ENCODE measurements at regions not wholly inside any gene's neighbourhood (a gene's known extent, or its start where the extent isn't known, plus 50 kb on each side); places are given as distances from the start of the nearest gene placed in this dataset.

DNA sequence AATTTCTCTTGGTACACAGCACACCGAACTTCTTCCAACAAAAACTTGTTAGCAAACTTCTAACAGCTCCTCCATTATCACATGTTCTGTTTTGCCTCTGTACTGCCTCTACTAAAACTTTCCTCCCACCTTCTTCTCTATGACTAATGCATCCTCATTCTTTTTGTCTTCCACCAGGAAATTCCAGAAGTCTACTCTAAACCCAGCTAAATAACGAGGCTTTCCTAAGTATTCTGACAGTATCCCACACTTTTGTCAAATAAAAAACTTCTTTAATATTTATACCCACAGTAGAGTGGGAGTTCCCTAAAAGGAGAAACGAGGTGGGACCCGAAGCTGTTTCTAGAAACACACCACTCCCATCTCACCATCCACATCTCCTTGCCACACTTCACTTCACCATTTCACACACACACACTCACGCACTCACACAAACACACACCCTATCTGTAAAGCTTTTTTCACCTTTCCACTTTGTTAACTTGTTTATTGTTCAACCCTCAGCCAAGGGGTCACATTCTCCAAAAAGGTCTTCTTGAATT, 280.3 kb downstream of the ARAP2 start:
- no peak overlapping the region for H3K27ac ChIP-seq (ENCODE audit: low read depth, low read length, severe bottlenecking)
- WGBS, 2 experiments (ENCODE audit: insufficient coverage in 2 of 2) = 83 to 96% methylated on average over 2 to 4 of the region's 5 CpGs
- no peaks in the 10 kb centered on the region for H3K36me3 ChIP-seq (ENCODE audit: control insufficient read depth, insufficient read depth, low read length)
- no peak overlapping the region for H3K4me3 ChIP-seq (ENCODE audit: extremely low read depth, insufficient read depth, low read length, poor library complexity, severe bottlenecking)
- H3K9me3 ChIP-seq (ENCODE audit: control insufficient read depth, low read length) = no peaks in the 10 kb centered on the region
- H3K4me1 ChIP-seq (ENCODE audit: control insufficient read depth, insufficient read depth, low read length, poor library complexity, severe bottlenecking) = peaks cover 3% of the 10 kb centered on the region

DNA sequence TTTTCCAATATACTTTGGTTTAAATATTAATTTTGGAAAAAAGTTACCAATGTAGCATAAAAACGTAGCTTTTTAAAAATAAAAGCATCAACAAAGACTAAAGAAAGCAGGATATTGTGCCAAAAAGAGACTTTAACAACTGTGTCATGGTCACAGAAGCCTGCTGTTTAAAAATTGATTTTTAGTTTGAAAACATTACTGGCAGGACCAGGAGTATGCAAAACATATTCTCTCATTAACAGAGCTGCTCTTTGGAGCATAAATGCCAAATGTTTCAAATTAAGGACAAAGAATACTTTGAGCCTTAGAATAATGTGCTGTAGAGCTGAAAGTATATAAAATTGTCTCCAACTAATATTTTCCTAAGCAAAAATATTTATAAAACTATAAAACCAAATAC, 279.0 kb downstream of the ARAP2 start:
- Histone ChIP-seq H3K27ac (ENCODE audit: low read depth, low read length, severe bottlenecking) (no peak overlapping the region), H3K4me1 (ENCODE audit: control insufficient read depth, insufficient read depth, low read length, poor library complexity, severe bottlenecking) (peaks cover 3% of the 10 kb centered on the region), H3K9me3 (ENCODE audit: control insufficient read depth, low read length) (no peaks in the 10 kb centered on the region), H3K36me3 (ENCODE audit: control insufficient read depth, insufficient read depth, low read length) (no peaks in the 10 kb centered on the region), H3K4me3 (ENCODE audit: extremely low read depth, insufficient read depth, low read length, poor library complexity, severe bottlenecking) (no peak overlapping the region)
- WGBS, 2 experiments (ENCODE audit: insufficient coverage in 2 of 2) = no CpG with 5 or more reads among the region's 1 CpG

DNA sequence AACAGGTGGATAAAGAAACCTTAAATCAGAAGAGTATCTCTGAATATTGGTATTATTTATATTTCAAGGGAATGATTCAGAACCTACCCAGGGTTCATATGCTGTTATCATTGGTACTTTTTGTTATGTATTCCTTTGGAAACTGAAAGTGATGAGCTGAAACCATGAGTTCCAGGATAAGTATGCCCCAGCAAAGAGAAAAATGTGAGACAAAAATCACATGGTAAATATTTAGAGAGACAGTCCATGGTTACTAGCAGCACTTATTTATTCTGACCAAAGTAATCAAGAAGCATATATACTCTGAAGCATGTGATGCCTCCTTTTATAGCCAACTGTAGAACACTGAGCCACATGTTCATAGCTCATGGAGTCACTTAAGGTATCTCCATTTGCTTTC, 277.7 kb downstream of the ARAP2 start:
- Histone ChIP-seq H3K4me1 (ENCODE audit: control insufficient read depth, insufficient read depth, low read length, poor library complexity, severe bottlenecking) (peaks cover 3% of the 10 kb centered on the region), H3K27ac (ENCODE audit: low read depth, low read length, severe bottlenecking) (no peak overlapping the region), H3K9me3 (ENCODE audit: control insufficient read depth, low read length) (no peaks in the 10 kb centered on the region), H3K4me3 (ENCODE audit: extremely low read depth, insufficient read depth, low read length, poor library complexity, severe bottlenecking) (no peak overlapping the region), H3K36me3 (ENCODE audit: control insufficient read depth, insufficient read depth, low read length) (no peaks in the 10 kb centered on the region)

DNA sequence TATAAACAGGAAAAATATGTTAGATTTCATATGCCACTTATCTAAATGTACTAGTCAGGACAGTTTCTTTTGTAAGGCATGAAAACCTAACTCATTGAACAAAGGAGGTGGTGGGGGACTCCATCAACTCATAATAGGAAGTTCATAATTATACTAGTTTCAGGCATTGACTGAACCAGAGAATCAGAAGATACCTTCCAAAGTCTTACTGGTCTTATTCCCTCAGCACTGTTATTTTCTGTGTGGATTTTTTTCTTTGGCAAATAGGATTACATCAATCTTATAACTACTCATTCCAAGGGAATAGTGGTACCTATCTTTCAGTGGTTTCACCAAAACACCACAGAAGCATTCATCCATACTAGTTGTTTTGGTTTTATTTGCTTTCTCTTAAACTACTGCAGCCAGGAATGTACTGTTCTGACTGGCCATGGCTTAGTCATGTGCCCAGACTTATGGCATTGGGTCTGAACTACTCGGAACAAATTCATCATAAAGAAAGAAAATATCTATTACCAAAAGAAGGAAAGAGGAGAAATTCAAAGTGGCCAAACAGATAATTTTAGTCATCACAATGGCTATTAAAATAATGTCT, 273.9 kb downstream of the ARAP2 start:
- no CpG with 5 or more reads among the region's 1 CpG for WGBS, 2 experiments (ENCODE audit: insufficient coverage in 2 of 2)
- Histone ChIP-seq H3K36me3 (ENCODE audit: control insufficient read depth, insufficient read depth, low read length) (no peaks in the 10 kb centered on the region), H3K9me3 (ENCODE audit: control insufficient read depth, low read length) (no peaks in the 10 kb centered on the region), H3K27ac (ENCODE audit: low read depth, low read length, severe bottlenecking) (no peak overlapping the region), H3K4me1 (ENCODE audit: control insufficient read depth, insufficient read depth, low read length, poor library complexity, severe bottlenecking) (no peaks in the 10 kb centered on the region), H3K4me3 (ENCODE audit: extremely low read depth, insufficient read depth, low read length, poor library complexity, severe bottlenecking) (no peak overlapping the region)

DNA sequence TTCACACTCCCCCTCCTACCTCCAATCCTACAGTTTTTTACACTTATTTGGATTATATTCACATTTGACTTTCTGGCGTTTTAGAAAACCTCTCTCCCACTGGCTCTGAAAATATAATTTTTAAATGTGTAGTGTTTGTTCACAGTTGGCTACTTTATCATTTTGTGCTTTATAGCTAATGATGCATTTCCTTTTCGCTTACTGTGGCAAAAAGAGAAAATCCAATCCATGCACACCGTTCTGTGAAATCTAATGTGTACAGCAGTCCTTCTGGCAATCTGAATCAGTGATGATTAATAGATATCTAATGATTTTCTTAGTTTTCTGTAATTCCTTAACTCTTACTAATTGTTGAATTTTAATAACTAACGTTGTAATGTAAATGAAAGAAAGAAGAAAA, 271.5 kb downstream of the ARAP2 start:
- WGBS, 2 experiments (ENCODE audit: insufficient coverage in 2 of 2) = no CpG with 5 or more reads among the region's 4 CpGs
- no peaks in the 10 kb centered on the region for H3K36me3 ChIP-seq (ENCODE audit: control insufficient read depth, insufficient read depth, low read length)
- H3K4me1 ChIP-seq (ENCODE audit: control insufficient read depth, insufficient read depth, low read length, poor library complexity, severe bottlenecking) = no peaks in the 10 kb centered on the region
- H3K4me3 ChIP-seq (ENCODE audit: extremely low read depth, insufficient read depth, low read length, poor library complexity, severe bottlenecking) = no peak overlapping the region
- H3K9me3 ChIP-seq (ENCODE audit: control insufficient read depth, low read length) = no peaks in the 10 kb centered on the region
- no peak overlapping the region for H3K27ac ChIP-seq (ENCODE audit: low read depth, low read length, severe bottlenecking)

DNA sequence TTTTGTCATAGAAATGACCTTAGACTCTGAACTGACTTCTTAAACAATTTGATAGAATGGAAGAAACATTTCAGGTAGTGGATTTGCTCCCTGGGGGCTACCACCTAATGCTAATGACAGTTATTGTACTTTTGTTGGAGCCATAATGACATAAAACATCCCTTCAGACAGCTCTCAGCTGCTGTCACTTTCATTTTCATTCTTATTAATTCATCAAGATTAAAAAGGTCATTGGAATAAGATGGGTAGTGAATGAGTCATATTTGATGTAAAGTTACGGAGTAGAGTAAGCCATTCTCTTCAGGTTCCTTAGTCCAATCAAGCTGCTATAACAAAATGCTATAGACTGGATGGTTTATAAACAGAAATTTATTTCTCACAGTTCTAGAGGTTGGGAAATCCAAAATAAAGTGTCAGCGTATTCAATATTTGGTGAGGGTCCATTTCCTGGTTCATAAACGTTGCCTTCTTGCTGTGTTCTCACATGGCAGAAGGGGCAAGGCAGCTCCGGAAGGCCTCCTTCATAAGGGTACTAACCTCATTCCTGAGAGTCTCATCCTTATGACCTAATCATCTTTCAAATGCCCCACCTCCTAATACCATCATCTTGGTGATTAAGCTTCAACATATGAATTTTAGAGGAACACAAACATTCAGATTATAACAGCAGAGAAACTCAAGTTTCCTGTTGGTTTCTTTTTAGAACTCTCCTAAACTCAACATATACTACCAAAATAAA, 268.5 kb downstream of the ARAP2 start:
- Histone ChIP-seq H3K36me3 (ENCODE audit: control insufficient read depth, insufficient read depth, low read length) (no peaks in the 10 kb centered on the region), H3K4me1 (ENCODE audit: control insufficient read depth, insufficient read depth, low read length, poor library complexity, severe bottlenecking) (no peaks in the 10 kb centered on the region), H3K9me3 (ENCODE audit: control insufficient read depth, low read length) (no peaks in the 10 kb centered on the region), H3K4me3 (ENCODE audit: extremely low read depth, insufficient read depth, low read length, poor library complexity, severe bottlenecking) (no peak overlapping the region), H3K27ac (ENCODE audit: low read depth, low read length, severe bottlenecking) (no peak overlapping the region)
- WGBS, 2 experiments (ENCODE audit: insufficient coverage in 2 of 2) = 84 to 90% methylated on average over 2 to 3 of the region's 4 CpGs

DNA sequence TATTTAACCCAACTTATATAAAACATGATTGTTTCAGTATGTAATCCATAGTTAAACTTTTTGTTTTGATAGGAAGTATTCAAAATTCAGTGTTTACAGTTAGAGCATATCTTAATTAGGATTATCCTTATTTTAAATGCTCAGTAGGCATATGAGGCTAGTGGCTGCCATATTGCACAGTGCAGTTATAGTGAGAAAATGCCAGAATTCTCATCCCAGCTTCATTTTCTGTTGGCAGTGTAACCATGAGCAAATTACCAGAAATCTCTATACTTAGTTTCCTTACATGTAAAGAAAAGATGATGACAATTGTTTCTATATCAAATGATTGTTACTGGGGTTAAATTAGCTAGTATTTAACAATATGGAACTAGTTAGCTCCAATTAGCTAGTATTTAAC, 265.8 kb downstream of the ARAP2 start:
- no peaks in the 10 kb centered on the region for H3K4me1 ChIP-seq (ENCODE audit: control insufficient read depth, insufficient read depth, low read length, poor library complexity, severe bottlenecking)
- H3K27ac ChIP-seq (ENCODE audit: low read depth, low read length, severe bottlenecking) = no peak overlapping the region
- H3K4me3 ChIP-seq (ENCODE audit: extremely low read depth, insufficient read depth, low read length, poor library complexity, severe bottlenecking) = no peak overlapping the region
- H3K36me3 ChIP-seq (ENCODE audit: control insufficient read depth, insufficient read depth, low read length) = no peaks in the 10 kb centered on the region
- no peaks in the 10 kb centered on the region for H3K9me3 ChIP-seq (ENCODE audit: control insufficient read depth, low read length)

DNA sequence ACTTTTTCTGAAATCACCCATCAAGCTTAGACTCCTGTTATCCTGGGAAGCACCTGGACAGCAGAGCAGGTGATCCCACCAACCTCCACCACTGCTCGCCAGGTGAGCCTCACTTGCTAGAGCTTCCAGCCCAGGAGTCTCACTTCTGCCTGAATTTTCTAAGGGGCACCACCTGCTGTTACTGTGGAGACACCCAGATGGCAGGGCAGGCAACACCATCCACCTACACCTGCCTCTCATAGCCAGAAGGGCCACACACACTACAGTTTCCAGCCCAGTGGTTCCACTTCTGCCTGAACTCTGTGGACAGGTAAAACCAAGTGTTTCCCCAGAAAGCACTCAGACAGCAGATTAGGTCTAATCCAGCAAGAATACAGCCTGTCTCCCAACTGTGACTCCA, 262.0 kb downstream of the ARAP2 start:
- Histone ChIP-seq H3K4me3 (ENCODE audit: extremely low read depth, insufficient read depth, low read length, poor library complexity, severe bottlenecking) (no peak overlapping the region), H3K36me3 (ENCODE audit: control insufficient read depth, insufficient read depth, low read length) (no peaks in the 10 kb centered on the region), H3K27ac (ENCODE audit: low read depth, low read length, severe bottlenecking) (no peak overlapping the region), H3K4me1 (ENCODE audit: control insufficient read depth, insufficient read depth, low read length, poor library complexity, severe bottlenecking) (no peaks in the 10 kb centered on the region), H3K9me3 (ENCODE audit: control insufficient read depth, low read length) (no peaks in the 10 kb centered on the region)
- 100% methylated on average over 1 of the region's 1 CpG; no CpG with 5 or more reads in 1 of the 2 experiments for WGBS, 2 experiments (ENCODE audit: insufficient coverage in 2 of 2)

DNA sequence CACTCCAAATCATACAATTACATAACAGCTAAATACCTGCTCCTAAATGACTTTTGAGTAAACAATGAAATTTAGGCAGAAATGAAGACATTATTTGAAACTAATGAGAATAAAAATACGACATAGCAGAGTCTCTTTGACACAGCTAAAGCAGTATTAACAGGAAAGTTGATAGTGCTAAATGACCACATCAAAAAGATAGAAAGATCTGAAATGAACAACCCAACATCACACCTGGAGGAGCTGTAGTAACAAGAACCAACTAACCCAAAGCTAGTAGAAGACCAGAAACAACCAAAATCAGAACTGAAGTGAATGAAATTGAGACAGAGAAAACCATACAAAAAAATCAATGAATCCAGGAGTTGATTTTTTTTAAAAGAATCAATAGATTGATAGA, 257.8 kb downstream of the ARAP2 start:
- H3K4me3 ChIP-seq (ENCODE audit: extremely low read depth, insufficient read depth, low read length, poor library complexity, severe bottlenecking) = no peak overlapping the region
- no peaks in the 10 kb centered on the region for H3K4me1 ChIP-seq (ENCODE audit: control insufficient read depth, insufficient read depth, low read length, poor library complexity, severe bottlenecking)
- no CpG with 5 or more reads among the region's 1 CpG for WGBS, 2 experiments (ENCODE audit: insufficient coverage in 2 of 2)
- H3K36me3 ChIP-seq (ENCODE audit: control insufficient read depth, insufficient read depth, low read length) = no peaks in the 10 kb centered on the region
- no peaks in the 10 kb centered on the region for H3K9me3 ChIP-seq (ENCODE audit: control insufficient read depth, low read length)
- no peak overlapping the region for H3K27ac ChIP-seq (ENCODE audit: low read depth, low read length, severe bottlenecking)

DNA sequence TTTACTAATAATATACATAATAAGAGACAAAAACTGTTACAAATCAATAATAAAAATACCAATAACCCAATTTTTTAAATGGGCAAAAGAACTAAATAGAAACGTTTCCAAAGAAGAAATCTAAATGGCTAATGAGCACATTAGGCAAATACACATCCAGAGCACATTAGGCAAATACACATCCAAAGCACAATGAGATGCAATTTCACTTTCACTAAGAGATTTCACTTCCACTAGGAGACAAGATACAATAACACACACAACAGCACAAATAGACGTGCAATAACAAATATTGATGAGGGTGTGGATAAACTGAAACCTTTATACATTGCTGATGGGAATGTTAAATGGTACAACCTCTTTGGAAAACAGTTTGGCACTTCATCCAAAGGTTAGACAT, 250.7 kb downstream of the ARAP2 start:
- Histone ChIP-seq H3K4me3 (ENCODE audit: extremely low read depth, insufficient read depth, low read length, poor library complexity, severe bottlenecking) (no peak overlapping the region), H3K36me3 (ENCODE audit: control insufficient read depth, insufficient read depth, low read length) (no peaks in the 10 kb centered on the region), H3K9me3 (ENCODE audit: control insufficient read depth, low read length) (no peaks in the 10 kb centered on the region), H3K4me1 (ENCODE audit: control insufficient read depth, insufficient read depth, low read length, poor library complexity, severe bottlenecking) (no peaks in the 10 kb centered on the region), H3K27ac (ENCODE audit: low read depth, low read length, severe bottlenecking) (no peak overlapping the region)
- 20% methylated on average over 1 of the region's 2 CpGs; no CpG with 5 or more reads in 1 of the 2 experiments for WGBS, 2 experiments (ENCODE audit: insufficient coverage in 2 of 2)

DNA sequence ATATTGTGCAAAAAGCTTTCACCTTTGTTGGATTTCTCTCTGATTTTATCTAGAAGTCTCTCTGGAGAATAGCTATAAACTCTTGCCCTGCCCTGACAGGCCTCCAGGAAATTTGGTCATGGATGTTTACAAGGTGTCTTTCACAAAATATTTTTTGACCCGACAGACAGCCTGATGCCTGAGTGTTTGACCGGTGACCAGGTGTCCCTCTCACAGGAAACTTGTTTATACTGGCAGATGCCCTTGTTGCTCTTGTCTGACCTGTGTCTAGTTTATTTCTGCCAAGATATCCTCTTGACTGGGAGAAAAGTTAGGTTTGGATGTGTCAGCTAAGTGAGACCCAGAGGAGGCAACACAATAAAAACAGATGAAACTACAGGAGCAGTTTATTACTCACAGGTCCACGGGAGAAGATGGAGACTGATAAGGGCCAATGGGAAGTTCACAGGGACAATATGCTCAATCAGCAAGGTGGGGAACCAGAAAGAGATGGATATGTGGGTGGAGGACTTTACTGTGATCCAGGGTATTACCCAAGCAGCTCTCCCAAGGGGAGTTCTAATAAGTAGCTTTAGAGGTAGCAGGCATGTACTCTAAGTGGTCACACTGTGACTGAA, 243.3 kb downstream of the ARAP2 start:
- 95 to 97% methylated on average over 3 of the region's 3 CpGs for WGBS, 2 experiments (ENCODE audit: insufficient coverage in 2 of 2)
- Histone ChIP-seq H3K9me3 (ENCODE audit: control insufficient read depth, low read length) (no peaks in the 10 kb centered on the region), H3K4me3 (ENCODE audit: extremely low read depth, insufficient read depth, low read length, poor library complexity, severe bottlenecking) (no peak overlapping the region), H3K27ac (ENCODE audit: low read depth, low read length, severe bottlenecking) (no peak overlapping the region), H3K4me1 (ENCODE audit: control insufficient read depth, insufficient read depth, low read length, poor library complexity, severe bottlenecking) (no peaks in the 10 kb centered on the region), H3K36me3 (ENCODE audit: control insufficient read depth, insufficient read depth, low read length) (no peaks in the 10 kb centered on the region)

All from mesodermal cell (in vitro differentiated cells).